GM18519 (cell line): ENCODE measurements at regions not wholly inside any gene's neighbourhood (a gene's known extent, or its start where the extent isn't known, plus 50 kb on each side); places are given as distances from the start of the nearest gene placed in this dataset.

Experiments used
- ATAC-seq: cut with Tn5 transposase; IDR thresholded peaks from one replicate; pipeline ENCODE4 v1.9.1; 2021; ENCODE audit warnings: mild to moderate bottlenecking, moderate library complexity; ENCODE audit not compliant: unreplicated experiment, low FRiP score

- ATAC-seq = no peak
These were observed 176.0 kb upstream of the SLC24A5 start for GRCh38 chr15:47944637-47945288.

GRCh38 chr15:47945872-47946650 is 174.7 kb upstream of the SLC24A5 start:
- no peak for ATAC-seq

GRCh38 chr15:47949815-47950214 is 171.0 kb upstream of the SLC24A5 start:
- no peak for ATAC-seq

- ATAC-seq = no peak
These were observed 170.3 kb upstream of the SLC24A5 start for GRCh38 chr15:47950447-47950846.

- no peak for ATAC-seq
These were observed 169.0 kb upstream of the SLC24A5 start for GRCh38 chr15:47951781-47952180.

GRCh38 chr15:47954196-47954595 is 166.6 kb upstream of the SLC24A5 start:
- no peak for ATAC-seq

- no peak for ATAC-seq
These were observed 165.8 kb upstream of the SLC24A5 start for GRCh38 chr15:47955021-47955420.

GRCh38 chr15:47959617-47960413 is 161.0 kb upstream of the SLC24A5 start:
- ATAC-seq = peak; percentile 36

GRCh38 chr15:47961401-47962090 is 159.2 kb upstream of the SLC24A5 start:
- peak; percentile 70 for ATAC-seq

GRCh38 chr15:47963265-47963664 is 157.5 kb upstream of the SLC24A5 start:
- no peak for ATAC-seq

- no peak for ATAC-seq
These were observed 156.6 kb upstream of the SLC24A5 start for GRCh38 chr15:47964229-47964628.

- no peak for ATAC-seq
These were observed 155.5 kb upstream of the SLC24A5 start for GRCh38 chr15:47965297-47965696.

GRCh38 chr15:47968593-47968992 is 152.2 kb upstream of the SLC24A5 start:
- no peak for ATAC-seq

- ATAC-seq = no peak
These were observed 149.2 kb upstream of the SLC24A5 start for GRCh38 chr15:47971637-47972036.

- ATAC-seq = no peak
These were observed 148.1 kb upstream of the SLC24A5 start for GRCh38 chr15:47972738-47973137.

GRCh38 chr15:47974724-47975123 is 146.1 kb upstream of the SLC24A5 start:
- ATAC-seq = no peak

GRCh38 chr15:47975427-47975826 is 145.4 kb upstream of the SLC24A5 start:
- ATAC-seq = no peak

- ATAC-seq = no peak
These were observed 137.3 kb upstream of the SLC24A5 start for GRCh38 chr15:47983533-47983932.

GRCh38 chr15:47985568-47985967 is 135.2 kb upstream of the SLC24A5 start:
- no peak for ATAC-seq

GRCh38 chr15:47987461-47987860 is 133.3 kb upstream of the SLC24A5 start:
- ATAC-seq = no peak
